ENCODE measurements at regions not wholly inside any gene's neighbourhood (a gene's known extent, or its start where the extent isn't known, plus 50 kb on each side); places are given as distances from the start of the nearest gene placed in this dataset.

DNA sequence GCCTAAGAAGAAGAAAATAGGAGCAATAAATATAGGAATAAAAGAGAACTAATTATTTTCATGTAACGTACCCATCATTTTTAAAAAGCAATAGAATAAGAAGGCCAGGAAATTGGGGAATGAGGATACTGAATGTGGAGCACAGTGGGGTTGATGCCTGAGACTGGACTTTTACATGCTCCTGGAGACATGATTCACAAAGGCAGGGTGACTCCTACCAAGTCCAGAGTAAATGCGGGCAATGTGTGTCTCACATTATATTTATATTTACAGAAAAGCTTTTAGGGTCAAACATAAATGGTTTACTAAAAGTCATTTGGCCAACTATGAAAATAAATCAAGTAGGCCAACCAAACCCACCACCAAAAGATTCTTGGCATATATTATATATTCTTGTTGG is 87.9 kb upstream of the COL5A2 start:
- no peaks in the 10 kb centered on the region for H3K79me2 ChIP-seq (ENCODE audit: insufficient read depth, low read length)
- no peak overlapping the region for H3K4me3 ChIP-seq (ENCODE audit: insufficient read depth, low read length)
- H3K4me1 ChIP-seq (ENCODE audit: insufficient read depth, low read length): peaks cover 20% of the 10 kb centered on the region
- H3K27me3 ChIP-seq (ENCODE audit: insufficient read depth, low read length): no peaks in the 10 kb centered on the region
- peak overlapping the region; percentile 88 for H3K27ac ChIP-seq (ENCODE audit: low read depth, low read length)
- H3K4me2 ChIP-seq (ENCODE audit: insufficient read depth, low read length): peak overlapping the region; percentile 40
- no peaks in the 10 kb centered on the region for H3K36me3 ChIP-seq (ENCODE audit: insufficient read depth, low read length)
- TF ChIP-seq, protein P1, sequence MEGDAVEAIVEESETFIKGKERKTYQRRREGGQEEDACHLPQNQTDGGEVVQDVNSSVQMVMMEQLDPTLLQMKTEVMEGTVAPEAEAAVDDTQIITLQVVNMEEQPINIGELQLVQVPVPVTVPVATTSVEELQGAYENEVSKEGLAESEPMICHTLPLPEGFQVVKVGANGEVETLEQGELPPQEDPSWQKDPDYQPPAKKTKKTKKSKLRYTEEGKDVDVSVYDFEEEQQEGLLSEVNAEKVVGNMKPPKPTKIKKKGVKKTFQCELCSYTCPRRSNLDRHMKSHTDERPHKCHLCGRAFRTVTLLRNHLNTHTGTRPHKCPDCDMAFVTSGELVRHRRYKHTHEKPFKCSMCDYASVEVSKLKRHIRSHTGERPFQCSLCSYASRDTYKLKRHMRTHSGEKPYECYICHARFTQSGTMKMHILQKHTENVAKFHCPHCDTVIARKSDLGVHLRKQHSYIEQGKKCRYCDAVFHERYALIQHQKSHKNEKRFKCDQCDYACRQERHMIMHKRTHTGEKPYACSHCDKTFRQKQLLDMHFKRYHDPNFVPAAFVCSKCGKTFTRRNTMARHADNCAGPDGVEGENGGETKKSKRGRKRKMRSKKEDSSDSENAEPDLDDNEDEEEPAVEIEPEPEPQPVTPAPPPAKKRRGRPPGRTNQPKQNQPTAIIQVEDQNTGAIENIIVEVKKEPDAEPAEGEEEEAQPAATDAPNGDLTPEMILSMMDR (IDR thresholded peaks at IDR 0.05; ENCODE audit: extremely low read depth, low read depth, low read length): no peak
- no peak for DNase-seq (ENCODE audit: insufficient read length, low spot score, missing footprints)
- H4K20me1 ChIP-seq (ENCODE audit: insufficient read depth, low read length): no peaks in the 10 kb centered on the region
- H2AFZ ChIP-seq (ENCODE audit: low read length): no peak overlapping the region
- H3K9me3 ChIP-seq (ENCODE audit: low read depth, low read length): no peaks in the 10 kb centered on the region

DNA sequence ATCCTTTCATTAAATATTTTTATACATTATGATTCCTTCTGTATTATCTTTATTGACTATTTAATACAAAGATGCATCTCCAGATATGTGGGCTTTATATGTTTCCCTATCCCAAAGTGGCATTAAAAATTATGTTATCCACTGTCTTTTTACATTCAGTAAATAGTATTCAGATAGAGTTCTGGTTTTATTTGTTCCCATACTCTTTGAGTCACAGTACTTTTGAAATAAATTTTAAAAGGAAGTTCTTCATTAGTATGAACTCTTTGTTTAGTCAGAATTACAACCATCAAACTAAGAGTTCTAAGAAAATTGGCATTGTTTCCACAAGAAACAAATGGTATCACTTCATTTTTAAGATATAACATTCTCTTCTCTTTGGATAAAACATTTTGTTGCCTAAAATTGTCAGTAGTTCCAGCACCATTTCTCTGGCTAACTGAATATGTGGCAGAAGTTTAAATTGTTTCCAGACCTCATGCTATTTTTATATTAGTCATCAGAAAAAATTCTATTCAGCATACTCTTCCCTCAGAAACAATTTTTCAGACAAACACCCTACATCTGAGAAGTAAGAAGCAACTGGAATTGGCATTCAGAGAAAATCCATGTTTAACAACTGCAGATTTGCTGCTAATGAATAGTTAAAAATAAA is 88.5 kb upstream of the COL5A2 start:
- no peaks in the 10 kb centered on the region for H3K36me3 ChIP-seq (ENCODE audit: insufficient read depth, low read length)
- H3K27ac ChIP-seq (ENCODE audit: low read depth, low read length): peak overlapping the region; percentile 88
- no peak for DNase-seq (ENCODE audit: insufficient read length, low spot score, missing footprints)
- H3K4me2 ChIP-seq (ENCODE audit: insufficient read depth, low read length): peak overlapping the region; percentile 40
- H3K9me3 ChIP-seq (ENCODE audit: low read depth, low read length): no peaks in the 10 kb centered on the region
- H3K27me3 ChIP-seq (ENCODE audit: insufficient read depth, low read length): no peaks in the 10 kb centered on the region
- no peaks in the 10 kb centered on the region for H4K20me1 ChIP-seq (ENCODE audit: insufficient read depth, low read length)
- H3K4me1 ChIP-seq (ENCODE audit: insufficient read depth, low read length): peaks cover 20% of the 10 kb centered on the region
- TF ChIP-seq, protein P1 (IDR thresholded peaks at IDR 0.05; ENCODE audit: extremely low read depth, low read depth, low read length): no peak
- H3K4me3 ChIP-seq (ENCODE audit: insufficient read depth, low read length): no peak overlapping the region
- no peaks in the 10 kb centered on the region for H3K79me2 ChIP-seq (ENCODE audit: insufficient read depth, low read length)
- H2AFZ ChIP-seq (ENCODE audit: low read length): peak overlapping the region; percentile 36

DNA sequence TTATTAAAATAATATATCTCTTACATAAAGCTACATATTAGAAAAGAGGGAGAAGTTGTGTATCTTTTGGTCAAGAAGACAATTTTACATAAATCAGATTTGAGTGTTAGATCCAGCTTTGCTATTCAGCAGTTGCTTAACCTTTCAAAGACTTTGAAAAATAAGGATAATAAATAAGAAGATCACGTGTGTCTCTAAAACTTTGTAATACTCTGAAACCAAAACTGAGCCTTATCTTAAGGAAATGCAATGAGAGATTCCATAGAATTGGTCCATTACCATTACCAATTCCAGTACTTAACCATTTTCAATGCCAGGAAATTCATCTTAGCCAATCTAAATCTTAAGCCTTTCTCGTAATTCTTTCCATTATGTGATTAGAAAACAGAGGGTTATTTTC is 89.2 kb upstream of the COL5A2 start:
- Histone ChIP-seq H3K79me2 (ENCODE audit: insufficient read depth, low read length) (no peaks in the 10 kb centered on the region), H3K4me1 (ENCODE audit: insufficient read depth, low read length) (peaks cover 20% of the 10 kb centered on the region), H3K36me3 (ENCODE audit: insufficient read depth, low read length) (no peaks in the 10 kb centered on the region), H3K4me2 (ENCODE audit: insufficient read depth, low read length) (peak overlapping the region; percentile 40), H3K9me3 (ENCODE audit: low read depth, low read length) (no peaks in the 10 kb centered on the region), H4K20me1 (ENCODE audit: insufficient read depth, low read length) (no peaks in the 10 kb centered on the region), H2AFZ (ENCODE audit: low read length) (no peak overlapping the region), H3K27ac (ENCODE audit: low read depth, low read length) (peak overlapping the region; percentile 88), H3K27me3 (ENCODE audit: insufficient read depth, low read length) (no peaks in the 10 kb centered on the region), H3K4me3 (ENCODE audit: insufficient read depth, low read length) (no peak overlapping the region)
- TF ChIP-seq, protein P1 (IDR thresholded peaks at IDR 0.05; ENCODE audit: extremely low read depth, low read depth, low read length): no peak
- DNase-seq (ENCODE audit: insufficient read length, low spot score, missing footprints): no peak

DNA sequence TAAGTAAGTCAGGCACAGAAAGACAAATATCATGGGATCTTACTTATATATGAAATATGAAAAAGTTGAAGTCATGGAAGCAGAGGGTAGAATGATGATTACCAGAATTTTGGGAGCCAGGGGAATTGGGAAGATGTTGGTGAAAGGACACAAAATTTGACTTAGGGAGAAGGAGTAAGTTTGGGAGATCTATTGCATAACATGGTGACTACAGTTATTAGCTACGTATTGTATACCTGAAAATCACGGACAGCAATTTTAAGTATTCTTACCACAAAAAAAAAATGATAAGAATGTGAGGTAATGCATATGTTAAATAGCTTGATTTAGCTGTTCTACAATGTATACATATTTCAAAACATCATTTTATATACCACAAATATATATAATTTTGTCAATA is 94.2 kb upstream of the COL5A2 start:
- H3K4me1 ChIP-seq (ENCODE audit: insufficient read depth, low read length): peaks cover 14% of the 10 kb centered on the region
- DNase-seq (ENCODE audit: insufficient read length, low spot score, missing footprints): no peak
- no peak overlapping the region for H3K4me3 ChIP-seq (ENCODE audit: insufficient read depth, low read length)
- H3K36me3 ChIP-seq (ENCODE audit: insufficient read depth, low read length): no peaks in the 10 kb centered on the region
- H4K20me1 ChIP-seq (ENCODE audit: insufficient read depth, low read length): no peaks in the 10 kb centered on the region
- no peaks in the 10 kb centered on the region for H3K9me3 ChIP-seq (ENCODE audit: low read depth, low read length)
- no peaks in the 10 kb centered on the region for H3K27me3 ChIP-seq (ENCODE audit: insufficient read depth, low read length)
- TF ChIP-seq, protein P1 (IDR thresholded peaks at IDR 0.05; ENCODE audit: extremely low read depth, low read depth, low read length): no peak
- H2AFZ ChIP-seq (ENCODE audit: low read length): no peak overlapping the region
- no peak overlapping the region for H3K27ac ChIP-seq (ENCODE audit: low read depth, low read length)
- no peak overlapping the region for H3K4me2 ChIP-seq (ENCODE audit: insufficient read depth, low read length)
- no peaks in the 10 kb centered on the region for H3K79me2 ChIP-seq (ENCODE audit: insufficient read depth, low read length)
